ENCODE measurements at regions not wholly inside any gene's neighbourhood (a gene's known extent, or its start where the extent isn't known, plus 50 kb on each side); places are given as distances from the start of the nearest gene placed in this dataset.

- TF ChIP-seq CTCF (IDR thresholded peaks at IDR 0.05) (no peak), TCF7L2 (IDR thresholded peaks at IDR 0.05; ENCODE audit: low read depth, low read length) (no peak), REST (IDR thresholded peaks at IDR 0.05; ENCODE audit: insufficient read depth in 1 of 2, low read depth in 2 of 2, low read length in 1 of 2) (no peak)
These were observed 55.3 kb upstream of the HK2 start for GRCh38 chr2:74778381-74779264.
